ENCODE measurements at regions not wholly inside any gene's neighbourhood (a gene's known extent, or its start where the extent isn't known, plus 50 kb on each side); places are given as distances from the start of the nearest gene placed in this dataset.

DNA sequence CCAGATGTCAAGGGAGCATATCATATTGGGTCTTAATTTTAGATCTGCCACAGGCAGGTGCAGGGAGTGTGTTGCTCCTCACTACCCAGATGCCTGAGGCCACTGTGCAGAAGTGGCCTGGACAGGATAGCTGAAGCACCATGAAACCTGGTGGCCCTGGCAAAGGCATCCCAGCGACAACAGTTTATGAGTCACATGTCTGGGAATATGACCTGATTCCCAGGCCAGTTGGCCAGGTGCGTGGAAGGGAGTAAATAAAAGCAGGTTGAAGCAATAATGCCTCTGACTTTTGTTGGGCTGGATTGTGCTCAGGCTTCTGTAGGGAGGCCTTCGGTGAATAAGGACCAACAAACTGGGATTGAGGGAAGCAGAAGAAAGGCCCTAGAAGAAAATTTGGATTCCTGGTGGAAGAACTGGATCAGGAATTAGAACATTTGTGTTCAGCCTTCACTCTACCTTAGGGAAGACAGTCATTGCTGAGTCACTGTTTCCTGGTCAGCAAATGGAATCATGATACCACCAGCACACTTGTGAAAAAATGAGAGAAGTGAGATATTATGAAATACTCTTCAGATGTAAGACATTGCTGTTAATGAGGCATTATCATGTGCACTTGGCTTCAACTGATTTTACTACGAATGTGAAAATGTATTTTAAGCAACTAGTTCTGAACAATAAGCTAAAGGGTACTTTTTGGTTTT lies 78.4 kb upstream of the ZNF516 start:
- ChIA-PET CTCF (no interaction called here), POLR2A (interaction anchor here (0.9 kb wide), 1 partner anchor 13 kb away, joined by 3 read pairs; no protein-coding TSS in a partner anchor), RAD21 (ENCODE audit: low non-redundant PET in 1 of 2, low total read pairs in 2 of 2, uncharacterized antibody in 2 of 2, unreplicated experiment in 2 of 2) (no interaction called here)
- Histone ChIP-seq H3K4me3 (replicated peaks in 1 of 2; ENCODE audit: low read depth in 1 of 2, low read length in 2 of 2) (no peak overlapping the region), H3K4me2 (ENCODE audit: low read length) (peak overlapping the region; percentile 43), H3K4me1 (ENCODE audit: control insufficient read depth in 1 of 2, insufficient read depth in 2 of 2, low read length in 2 of 2) (peaks cover 3 to 19% of the 10 kb centered on the region in 2 experiments; a peak in 3 of 4 replicates), H3K9me2 (ENCODE audit: insufficient read depth) (no peaks in the 10 kb centered on the region), H2AFZ (ENCODE audit: low read depth, low read length, poor library complexity, severe bottlenecking) (peak overlapping the region; percentile 77), H3K36me3 (ENCODE audit: control insufficient read depth in 1 of 2, insufficient read depth in 2 of 2, low read length in 2 of 2) (no peaks in the 10 kb centered on the region), H3K9me3 (ENCODE audit: control insufficient read depth in 1 of 2, insufficient read depth in 1 of 2, low read depth in 1 of 2, low read length in 2 of 2) (no peaks in the 10 kb centered on the region), H3K9ac (ENCODE audit: low read length) (no peak overlapping the region), H3K27me3 (ENCODE audit: insufficient read depth, low read length) (no peaks in the 10 kb centered on the region), H3K27ac (ENCODE audit: low read depth, low read length) (no peak overlapping the region), H3K79me2 (ENCODE audit: insufficient read depth, low read length) (no peaks in the 10 kb centered on the region), H4K20me1 (ENCODE audit: insufficient read depth) (no peaks in the 10 kb centered on the region)
- ATAC-seq: peak; percentile 66
- BruUV-seq (replicated peaks): no TSS peak
- no peak for DNase-seq (ENCODE audit: low read depth, low spot score)
- intact Hi-C loops (cut with micrococcal nuclease): no loop called here
- TF ChIP-seq FOSL1 (IDR thresholded peaks at IDR 0.05; ENCODE audit: low read depth) (peak; percentile 84), ZFX (IDR thresholded peaks at IDR 0.05) (no peak), ZNF274 (IDR thresholded peaks at IDR 0.05; ENCODE audit: low read depth, low read length) (no peak), CEBPB (IDR thresholded peaks at IDR 0.05; ENCODE audit: low read depth) (peak; percentile 75), YY1 (IDR thresholded peaks at IDR 0.05; ENCODE audit: extremely low read depth, insufficient replicate concordance, low read depth, low read length) (no peak), JUND (IDR thresholded peaks at IDR 0.05) (peak; percentile 62), EGR1 (IDR thresholded peaks at IDR 0.05; ENCODE audit: low read depth) (no peak), CBX3 (IDR thresholded peaks at IDR 0.05; ENCODE audit: low read depth) (no peak), SIN3A (IDR thresholded peaks at IDR 0.05; ENCODE audit: low read depth) (no peak), SP1 (IDR thresholded peaks at IDR 0.05; ENCODE audit: low read depth) (peak; percentile 44), ELF1 (IDR thresholded peaks at IDR 0.05; ENCODE audit: borderline replicate concordance, low read depth) (no peak), SRF (IDR thresholded peaks at IDR 0.05; ENCODE audit: low read depth) (no peak), EZH2 (IDR thresholded peaks at IDR 0.05) (no peak), RAD21 (IDR thresholded peaks at IDR 0.05; ENCODE audit: low read depth) (no peak), TCF7L2 (IDR thresholded peaks at IDR 0.05; ENCODE audit: borderline replicate concordance, extremely low read depth, insufficient read depth, insufficient read length) (no peak), EZH2phosphoT487 (IDR thresholded peaks at IDR 0.05; ENCODE audit: borderline replicate concordance) (no peak), POLR2A (IDR thresholded peaks at IDR 0.05; ENCODE audit: borderline replicate concordance, extremely low read depth, insufficient read depth, insufficient read length) (no peak), POLR2AphosphoS5 (IDR thresholded peaks at IDR 0.05; ENCODE audit: low read depth, low read length) (no peak)
- TF ChIP-seq, protein P1, sequence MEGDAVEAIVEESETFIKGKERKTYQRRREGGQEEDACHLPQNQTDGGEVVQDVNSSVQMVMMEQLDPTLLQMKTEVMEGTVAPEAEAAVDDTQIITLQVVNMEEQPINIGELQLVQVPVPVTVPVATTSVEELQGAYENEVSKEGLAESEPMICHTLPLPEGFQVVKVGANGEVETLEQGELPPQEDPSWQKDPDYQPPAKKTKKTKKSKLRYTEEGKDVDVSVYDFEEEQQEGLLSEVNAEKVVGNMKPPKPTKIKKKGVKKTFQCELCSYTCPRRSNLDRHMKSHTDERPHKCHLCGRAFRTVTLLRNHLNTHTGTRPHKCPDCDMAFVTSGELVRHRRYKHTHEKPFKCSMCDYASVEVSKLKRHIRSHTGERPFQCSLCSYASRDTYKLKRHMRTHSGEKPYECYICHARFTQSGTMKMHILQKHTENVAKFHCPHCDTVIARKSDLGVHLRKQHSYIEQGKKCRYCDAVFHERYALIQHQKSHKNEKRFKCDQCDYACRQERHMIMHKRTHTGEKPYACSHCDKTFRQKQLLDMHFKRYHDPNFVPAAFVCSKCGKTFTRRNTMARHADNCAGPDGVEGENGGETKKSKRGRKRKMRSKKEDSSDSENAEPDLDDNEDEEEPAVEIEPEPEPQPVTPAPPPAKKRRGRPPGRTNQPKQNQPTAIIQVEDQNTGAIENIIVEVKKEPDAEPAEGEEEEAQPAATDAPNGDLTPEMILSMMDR (IDR thresholded peaks at IDR 0.05 in 2 of 3, conservative IDR thresholded peaks at IDR 0.05 in 1 of 3; ENCODE audit: borderline replicate concordance in 1 of 3, insufficient read depth in 1 of 3, low read depth in 2 of 3, low read length in 2 of 3): no peak
- TF ChIP-seq, protein P2, sequence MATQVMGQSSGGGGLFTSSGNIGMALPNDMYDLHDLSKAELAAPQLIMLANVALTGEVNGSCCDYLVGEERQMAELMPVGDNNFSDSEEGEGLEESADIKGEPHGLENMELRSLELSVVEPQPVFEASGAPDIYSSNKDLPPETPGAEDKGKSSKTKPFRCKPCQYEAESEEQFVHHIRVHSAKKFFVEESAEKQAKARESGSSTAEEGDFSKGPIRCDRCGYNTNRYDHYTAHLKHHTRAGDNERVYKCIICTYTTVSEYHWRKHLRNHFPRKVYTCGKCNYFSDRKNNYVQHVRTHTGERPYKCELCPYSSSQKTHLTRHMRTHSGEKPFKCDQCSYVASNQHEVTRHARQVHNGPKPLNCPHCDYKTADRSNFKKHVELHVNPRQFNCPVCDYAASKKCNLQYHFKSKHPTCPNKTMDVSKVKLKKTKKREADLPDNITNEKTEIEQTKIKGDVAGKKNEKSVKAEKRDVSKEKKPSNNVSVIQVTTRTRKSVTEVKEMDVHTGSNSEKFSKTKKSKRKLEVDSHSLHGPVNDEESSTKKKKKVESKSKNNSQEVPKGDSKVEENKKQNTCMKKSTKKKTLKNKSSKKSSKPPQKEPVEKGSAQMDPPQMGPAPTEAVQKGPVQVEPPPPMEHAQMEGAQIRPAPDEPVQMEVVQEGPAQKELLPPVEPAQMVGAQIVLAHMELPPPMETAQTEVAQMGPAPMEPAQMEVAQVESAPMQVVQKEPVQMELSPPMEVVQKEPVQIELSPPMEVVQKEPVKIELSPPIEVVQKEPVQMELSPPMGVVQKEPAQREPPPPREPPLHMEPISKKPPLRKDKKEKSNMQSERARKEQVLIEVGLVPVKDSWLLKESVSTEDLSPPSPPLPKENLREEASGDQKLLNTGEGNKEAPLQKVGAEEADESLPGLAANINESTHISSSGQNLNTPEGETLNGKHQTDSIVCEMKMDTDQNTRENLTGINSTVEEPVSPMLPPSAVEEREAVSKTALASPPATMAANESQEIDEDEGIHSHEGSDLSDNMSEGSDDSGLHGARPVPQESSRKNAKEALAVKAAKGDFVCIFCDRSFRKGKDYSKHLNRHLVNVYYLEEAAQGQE (IDR thresholded peaks at IDR 0.05; ENCODE audit: low read depth): no peak
- TF ChIP-seq, protein P3, sequence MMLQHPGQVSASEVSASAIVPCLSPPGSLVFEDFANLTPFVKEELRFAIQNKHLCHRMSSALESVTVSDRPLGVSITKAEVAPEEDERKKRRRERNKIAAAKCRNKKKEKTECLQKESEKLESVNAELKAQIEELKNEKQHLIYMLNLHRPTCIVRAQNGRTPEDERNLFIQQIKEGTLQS (IDR thresholded peaks at IDR 0.05): no peak

Data from HCT116 (cell line).